Fibroblast of lung (primary cell): ENCODE measurements at regions not wholly inside any gene's neighbourhood (a gene's known extent, or its start where the extent isn't known, plus 50 kb on each side); places are given as distances from the start of the nearest gene placed in this dataset.

ENCODE experiments used
- DNase-seq, 2 donors: peaks; one replicate each; pipeline versions ENCODE4 v3.0.0 to v3.0.0-alpha.2; 2010; ENCODE audit warnings: low read depth in 2 of 2
- H2AFZ ChIP-seq: 2 replicates; pipeline ENCODE4 v1.5.1; 2012; ENCODE audit warnings: low read length, control low read depth, inconsistent platforms
- H3K27ac ChIP-seq: 2 replicates; pipeline ENCODE4 v1.5.1; 2011; ENCODE audit warnings: low read length, control low read depth; ENCODE audit not compliant: insufficient read depth
- H3K27me3 ChIP-seq: 2 replicates; pipeline ENCODE4 v1.5.1; 2011; ENCODE audit warnings: mild to moderate bottlenecking, low read length; ENCODE audit not compliant: control insufficient read depth, insufficient read depth
- H3K36me3 ChIP-seq: 2 replicates; pipeline ENCODE4 v1.5.1; 2011; ENCODE audit warnings: low read length; ENCODE audit not compliant: control insufficient read depth, insufficient read depth
- H3K4me1 ChIP-seq: 2 replicates; pipeline ENCODE4 v1.5.1; 2011; ENCODE audit warnings: low read length; ENCODE audit not compliant: control insufficient read depth, insufficient read depth; ENCODE audit errors: extremely low read depth
- H3K4me2 ChIP-seq: 2 replicates; pipeline ENCODE4 v1.5.1; 2011; ENCODE audit warnings: low read length, control low read depth; ENCODE audit not compliant: insufficient read depth; ENCODE audit errors: extremely low read depth
- H3K4me3 ChIP-seq, 4 experiments: fragments of 200-600 bp in 1 of 4; sonication (generic) in 1 of 4; replicated peaks in 1 of 4; 2 replicates each; pipeline ENCODE4 v1.5.1; 2011 to 2016; ENCODE audit warnings: low read length in 4 of 4, low read depth in 3 of 4, mild to moderate bottlenecking in 3 of 4, control low read depth in 2 of 4, inconsistent platforms in 1 of 4, mixed read lengths in 1 of 4; ENCODE audit not compliant: insufficient read depth in 1 of 4; ENCODE audit errors: control extremely low read depth in 1 of 4
- H3K79me2 ChIP-seq: 2 replicates; pipeline ENCODE4 v1.5.1; 2012; ENCODE audit warnings: mild to moderate bottlenecking, low read length, inconsistent platforms; ENCODE audit not compliant: control insufficient read depth, insufficient read depth
- H3K9ac ChIP-seq: 2 replicates; pipeline ENCODE4 v1.5.1; 2011; ENCODE audit warnings: mild to moderate bottlenecking, low read length, control low read depth; ENCODE audit not compliant: insufficient read depth
- H3K9me3 ChIP-seq: 2 replicates; pipeline ENCODE4 v1.5.1; 2012; ENCODE audit warnings: low read depth, low read length; ENCODE audit not compliant: control insufficient read depth, insufficient read depth
- H4K20me1 ChIP-seq: 2 replicates; pipeline ENCODE4 v1.5.1; 2011; ENCODE audit warnings: low read length; ENCODE audit not compliant: control insufficient read depth, insufficient read depth; ENCODE audit errors: extremely low read depth
- EZH2 ChIP-seq: IDR thresholded peaks from 2 replicates; pipeline ENCODE4 v1.5.1; 2012; ENCODE audit warnings: low read length, control low read depth, mild to moderate bottlenecking; ENCODE audit errors: missing control alignments
- TF ChIP-seq, protein P1 (sequence below), 2 donors: IDR thresholded peaks in 1 of 2; conservative IDR thresholded peaks in 1 of 2; 1 replicate in 1 of 2; 2 replicates in 1 of 2; pipeline ENCODE4 v1.5.1; 2011 to 2012; ENCODE audit warnings: low read length in 2 of 2, control low read depth in 1 of 2, inconsistent platforms in 1 of 2, low read depth in 1 of 2, mild to moderate bottlenecking in 1 of 2

- H3K79me2 ChIP-seq = no peaks in the 10 kb centered on the region
- H3K4me1 ChIP-seq = peaks cover 11% of the 10 kb centered on the region
- no peak overlapping the region for H3K4me2 ChIP-seq
- no peaks in the 10 kb centered on the region for H4K20me1 ChIP-seq
- no peak for DNase-seq
- H2AFZ ChIP-seq = no peak overlapping the region
- no peaks in the 10 kb centered on the region for H3K9me3 ChIP-seq
- no peak overlapping the region for H3K4me3 ChIP-seq
- no peak overlapping the region for H3K27ac ChIP-seq
- no peaks in the 10 kb centered on the region for H3K27me3 ChIP-seq
- no peak for TF ChIP-seq EZH2
- TF ChIP-seq, protein P1, sequence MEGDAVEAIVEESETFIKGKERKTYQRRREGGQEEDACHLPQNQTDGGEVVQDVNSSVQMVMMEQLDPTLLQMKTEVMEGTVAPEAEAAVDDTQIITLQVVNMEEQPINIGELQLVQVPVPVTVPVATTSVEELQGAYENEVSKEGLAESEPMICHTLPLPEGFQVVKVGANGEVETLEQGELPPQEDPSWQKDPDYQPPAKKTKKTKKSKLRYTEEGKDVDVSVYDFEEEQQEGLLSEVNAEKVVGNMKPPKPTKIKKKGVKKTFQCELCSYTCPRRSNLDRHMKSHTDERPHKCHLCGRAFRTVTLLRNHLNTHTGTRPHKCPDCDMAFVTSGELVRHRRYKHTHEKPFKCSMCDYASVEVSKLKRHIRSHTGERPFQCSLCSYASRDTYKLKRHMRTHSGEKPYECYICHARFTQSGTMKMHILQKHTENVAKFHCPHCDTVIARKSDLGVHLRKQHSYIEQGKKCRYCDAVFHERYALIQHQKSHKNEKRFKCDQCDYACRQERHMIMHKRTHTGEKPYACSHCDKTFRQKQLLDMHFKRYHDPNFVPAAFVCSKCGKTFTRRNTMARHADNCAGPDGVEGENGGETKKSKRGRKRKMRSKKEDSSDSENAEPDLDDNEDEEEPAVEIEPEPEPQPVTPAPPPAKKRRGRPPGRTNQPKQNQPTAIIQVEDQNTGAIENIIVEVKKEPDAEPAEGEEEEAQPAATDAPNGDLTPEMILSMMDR (conservative IDR thresholded peaks at IDR 0.05 in 1 of 2, IDR thresholded peaks at IDR 0.05 in 1 of 2; ENCODE audit: low read depth in 1 of 2, low read length in 2 of 2) = no peak
- H3K9ac ChIP-seq = no peak overlapping the region
- H3K36me3 ChIP-seq = no peaks in the 10 kb centered on the region
Observed at GRCh38 chr11:33638608-33639007, 62.0 kb downstream of the C11orf91 start.

DNA sequence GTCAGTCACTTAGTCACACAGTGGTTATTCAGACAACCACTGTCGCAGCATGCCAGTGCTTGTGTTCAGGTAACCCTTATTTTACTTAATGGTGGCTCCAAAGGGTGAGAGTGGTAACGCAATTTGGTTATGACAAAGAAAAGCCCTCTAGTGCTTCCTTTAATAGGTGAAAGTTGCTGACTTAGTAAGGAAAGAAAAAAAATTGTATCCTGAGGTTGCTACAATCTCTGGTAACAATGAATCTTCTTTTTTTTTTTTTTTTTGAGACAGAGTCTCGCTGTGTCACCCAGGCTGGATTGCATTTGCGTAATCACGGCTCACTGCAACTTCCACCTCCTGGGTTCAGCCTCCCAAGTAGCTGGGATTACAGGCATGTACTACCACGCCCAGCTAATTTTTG lies 64.5 kb downstream of the C11orf91 start:
- Histone ChIP-seq H3K9me3 (no peaks in the 10 kb centered on the region), H3K4me2 (no peak overlapping the region), H3K27me3 (no peaks in the 10 kb centered on the region), H2AFZ (no peak overlapping the region), H3K4me3 (no peak overlapping the region), H3K27ac (no peak overlapping the region), H3K79me2 (no peaks in the 10 kb centered on the region), H4K20me1 (no peaks in the 10 kb centered on the region), H3K9ac (no peak overlapping the region), H3K4me1 (peaks cover 11% of the 10 kb centered on the region), H3K36me3 (no peaks in the 10 kb centered on the region)
- peak in 1 of 2 donors; percentile 30 for DNase-seq
- no peak for TF ChIP-seq EZH2

DNA sequence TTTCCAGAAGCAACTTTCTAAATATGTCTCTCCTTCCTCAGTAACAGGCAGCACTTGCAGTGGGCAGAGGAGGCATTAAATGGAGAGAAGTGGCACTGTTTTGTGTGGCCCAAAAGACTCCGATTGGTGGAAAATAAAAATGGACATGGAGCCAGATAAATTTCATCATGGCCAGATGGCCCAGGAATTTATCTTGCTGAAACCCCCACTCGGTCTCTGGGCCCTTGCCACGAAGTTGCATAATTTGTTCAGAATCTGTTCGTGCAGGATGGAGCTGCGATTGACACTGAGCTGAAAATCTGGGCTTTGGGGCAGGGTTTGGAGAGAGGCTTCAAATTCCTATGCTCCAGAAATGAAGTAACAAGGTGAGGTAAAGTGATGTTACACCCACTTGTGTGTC lies 65.5 kb downstream of the C11orf91 start:
- DNase-seq = peak; percentile 64 to 76
- Histone ChIP-seq H4K20me1 (no peaks in the 10 kb centered on the region), H3K27ac (no peak overlapping the region), H3K36me3 (no peaks in the 10 kb centered on the region), H3K4me1 (peaks cover 11% of the 10 kb centered on the region), H3K9me3 (no peaks in the 10 kb centered on the region), H2AFZ (no peak overlapping the region), H3K4me2 (peak overlapping the region; percentile 35), H3K27me3 (no peaks in the 10 kb centered on the region), H3K4me3 (no peak overlapping the region), H3K9ac (no peak overlapping the region), H3K79me2 (no peaks in the 10 kb centered on the region)
- TF ChIP-seq, protein P1 (conservative IDR thresholded peaks at IDR 0.05 in 1 of 2, IDR thresholded peaks at IDR 0.05 in 1 of 2; ENCODE audit: low read depth in 1 of 2, low read length in 2 of 2) = no peak
- no peak for TF ChIP-seq EZH2
